Stimulated activated memory B cell treated with anti-CD40 and anti-IgM and Interleukin-4, amounts not matched to agents 10 μg/mL and 1 μg/mL and 100 μg/mL, for 72 hours (primary cell): ENCODE measurements at regions not wholly inside any gene's neighbourhood (a gene's known extent, or its start where the extent isn't known, plus 50 kb on each side); places are given as distances from the start of the nearest gene placed in this dataset.

ENCODE experiments used
- ATAC-seq: fragments of 150-1000 bp; cut with Tn5 transposase; 2 replicates; pipeline ENCODE4 v1.10.0; 2021
- H3K27ac Mint-ChIP-seq: one replicate; pipeline ENCODE4 v1.8.0; 2022; ENCODE audit warnings: mild to moderate bottlenecking, mixed read lengths
- H3K27me3 Mint-ChIP-seq: one replicate; pipeline ENCODE4 v1.8.0; 2022; ENCODE audit warnings: mixed read lengths
- H3K36me3 Mint-ChIP-seq: one replicate; pipeline ENCODE4 v1.8.0; 2022; ENCODE audit warnings: mixed read lengths
- H3K4me1 Mint-ChIP-seq: one replicate; pipeline ENCODE4 v1.8.0; 2022; ENCODE audit warnings: mixed read lengths
- H3K4me3 Mint-ChIP-seq: one replicate; pipeline ENCODE4 v1.8.0; 2022; ENCODE audit warnings: mild to moderate bottlenecking, moderate library complexity, mixed read lengths
- H3K9me3 Mint-ChIP-seq: one replicate; pipeline ENCODE4 v1.8.0; 2022; ENCODE audit warnings: mixed read lengths

DNA sequence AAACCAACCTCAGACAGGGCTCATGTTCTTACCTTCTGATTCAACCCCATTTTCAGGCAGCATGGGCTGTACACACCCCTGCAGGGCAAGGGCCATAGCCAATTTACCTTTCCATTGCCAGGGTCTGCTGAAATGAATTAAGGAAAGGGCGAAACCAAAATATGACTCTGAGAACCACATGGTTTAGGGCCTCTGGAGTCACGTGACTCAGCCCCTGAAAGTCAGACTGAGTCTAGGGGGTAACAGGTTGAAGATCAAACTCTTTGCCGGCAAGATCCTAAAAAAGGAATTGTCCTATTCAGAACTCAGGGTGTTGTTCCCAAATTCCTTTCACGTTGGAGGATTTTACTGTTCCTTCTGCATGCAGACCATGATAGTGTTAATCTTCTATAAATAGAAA lies 118.9 kb downstream of the RAB11FIP2 start:
- ATAC-seq, result no peak
- no peak overlapping the region for H3K27ac Mint-ChIP-seq
- H3K4me1 Mint-ChIP-seq, result no peaks in the 10 kb centered on the region
- no peaks in the 10 kb centered on the region for H3K36me3 Mint-ChIP-seq
- H3K9me3 Mint-ChIP-seq, result peaks cover 4% of the 10 kb centered on the region
- H3K4me3 Mint-ChIP-seq, result no peak overlapping the region
- H3K27me3 Mint-ChIP-seq, result no peaks in the 10 kb centered on the region

GRCh38 chr10:117928281-117928680 lies 118.5 kb downstream of the RAB11FIP2 start:
- Mint-ChIP-seq H3K9me3 (peaks cover 4% of the 10 kb centered on the region), H3K27me3 (no peaks in the 10 kb centered on the region), H3K4me1 (no peaks in the 10 kb centered on the region), H3K27ac (no peak overlapping the region), H3K4me3 (no peak overlapping the region), H3K36me3 (no peaks in the 10 kb centered on the region)
- ATAC-seq, result no peak

DNA sequence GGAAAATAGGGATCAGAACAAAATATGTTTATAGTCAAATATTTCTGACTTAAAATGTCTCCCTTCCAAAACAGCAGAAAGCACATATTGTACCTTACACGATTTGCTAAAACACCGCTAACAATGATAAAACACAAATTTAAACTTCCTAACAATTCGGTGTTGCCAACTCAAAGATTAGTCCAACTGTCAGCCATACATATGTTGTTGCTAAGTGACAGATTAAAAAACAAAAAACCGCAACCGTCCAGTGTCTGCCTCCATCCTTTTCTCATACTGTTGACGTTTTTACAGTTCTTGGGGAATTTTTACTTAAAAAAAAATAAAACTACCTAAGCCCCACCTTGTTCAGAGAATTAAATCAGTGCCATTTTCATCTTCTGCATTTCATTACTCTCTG lies 118.0 kb downstream of the RAB11FIP2 start:
- Mint-ChIP-seq H3K9me3 (peaks cover 4% of the 10 kb centered on the region), H3K4me1 (no peaks in the 10 kb centered on the region), H3K27ac (no peak overlapping the region), H3K27me3 (no peaks in the 10 kb centered on the region), H3K36me3 (no peaks in the 10 kb centered on the region), H3K4me3 (no peak overlapping the region)
- ATAC-seq, result no peak

DNA sequence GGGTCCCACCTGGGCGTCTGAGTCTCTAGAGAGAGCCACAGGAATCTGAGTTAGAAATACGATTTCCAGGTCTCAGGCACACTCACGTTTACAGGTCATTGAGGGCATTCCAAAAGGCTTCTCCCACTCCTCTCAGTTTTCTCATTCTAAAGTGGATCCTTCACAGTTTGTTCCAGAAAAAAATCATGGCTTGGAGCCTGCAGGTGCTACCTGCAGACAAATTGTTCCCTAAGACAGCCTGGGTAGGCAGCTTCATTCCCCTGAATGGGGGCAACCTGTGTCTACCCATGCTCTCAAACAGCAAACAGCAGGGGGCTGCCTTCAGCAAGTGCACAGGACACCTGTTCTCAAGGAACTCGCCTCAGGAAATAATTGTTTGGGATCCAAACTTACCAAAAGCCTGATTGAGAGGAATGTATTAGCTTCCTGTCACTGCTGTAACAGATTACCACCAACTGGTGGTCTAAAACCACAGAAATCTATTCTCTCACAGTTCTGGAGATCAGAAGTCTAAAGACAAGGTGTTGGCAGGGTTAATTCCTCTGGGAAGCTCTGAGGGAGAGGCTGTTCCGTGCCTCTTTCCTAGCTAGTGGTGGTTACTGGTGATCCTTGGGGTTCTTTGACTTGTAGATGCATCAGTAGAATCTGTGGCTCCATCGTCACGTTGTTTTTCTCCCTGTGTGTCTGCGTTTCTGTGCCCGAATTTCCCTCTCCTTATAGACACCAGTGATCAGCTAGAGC lies 117.2 kb downstream of the RAB11FIP2 start:
- Mint-ChIP-seq H3K9me3 (peaks cover 4% of the 10 kb centered on the region), H3K4me3 (no peak overlapping the region), H3K4me1 (no peaks in the 10 kb centered on the region), H3K36me3 (no peaks in the 10 kb centered on the region), H3K27ac (no peak overlapping the region), H3K27me3 (no peaks in the 10 kb centered on the region)
- ATAC-seq, result no peak

DNA sequence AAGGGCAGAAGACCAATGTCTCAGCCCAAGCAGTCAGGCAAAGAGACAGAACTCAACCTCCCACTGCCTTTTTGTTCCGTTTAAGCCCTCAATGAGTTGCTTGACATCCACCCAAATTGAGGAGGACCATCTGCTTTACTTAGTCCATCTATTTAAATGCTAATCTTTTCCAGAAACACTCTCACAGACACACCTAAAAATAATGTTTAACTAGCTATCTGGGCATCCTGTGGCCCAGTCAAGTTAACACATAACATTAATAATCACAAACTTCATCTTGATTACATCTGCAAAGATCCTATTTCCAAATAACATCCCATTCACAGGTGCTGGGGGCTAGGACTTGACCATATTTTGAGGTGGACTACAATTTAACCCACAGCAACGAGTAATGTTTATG lies 115.7 kb downstream of the RAB11FIP2 start:
- ATAC-seq, result no peak
- Mint-ChIP-seq H3K27me3 (no peaks in the 10 kb centered on the region), H3K4me3 (no peak overlapping the region), H3K27ac (no peak overlapping the region), H3K36me3 (no peaks in the 10 kb centered on the region), H3K9me3 (no peaks in the 10 kb centered on the region), H3K4me1 (no peaks in the 10 kb centered on the region)

DNA sequence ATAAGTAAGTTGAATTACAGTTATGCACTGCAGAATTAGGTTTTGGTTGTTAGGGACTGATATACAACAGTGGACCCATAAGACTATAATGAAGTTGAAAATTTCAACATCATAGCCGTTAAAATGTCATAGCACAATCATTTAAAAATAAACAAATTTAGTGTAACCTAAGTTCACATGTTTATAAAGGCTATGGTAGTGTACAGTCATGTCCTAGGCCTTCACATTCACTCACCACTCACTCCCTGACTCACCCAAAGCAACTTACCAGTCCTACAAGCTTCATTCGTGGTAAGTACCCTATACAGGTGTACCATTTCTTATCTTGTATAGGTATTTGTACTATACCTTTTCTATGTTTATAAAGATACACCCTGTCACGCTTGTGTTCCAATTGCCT lies 113.7 kb downstream of the RAB11FIP2 start:
- Mint-ChIP-seq H3K36me3 (no peaks in the 10 kb centered on the region), H3K9me3 (no peaks in the 10 kb centered on the region), H3K4me3 (no peak overlapping the region), H3K4me1 (no peaks in the 10 kb centered on the region), H3K27ac (no peak overlapping the region), H3K27me3 (no peaks in the 10 kb centered on the region)
- ATAC-seq, result no peak

DNA sequence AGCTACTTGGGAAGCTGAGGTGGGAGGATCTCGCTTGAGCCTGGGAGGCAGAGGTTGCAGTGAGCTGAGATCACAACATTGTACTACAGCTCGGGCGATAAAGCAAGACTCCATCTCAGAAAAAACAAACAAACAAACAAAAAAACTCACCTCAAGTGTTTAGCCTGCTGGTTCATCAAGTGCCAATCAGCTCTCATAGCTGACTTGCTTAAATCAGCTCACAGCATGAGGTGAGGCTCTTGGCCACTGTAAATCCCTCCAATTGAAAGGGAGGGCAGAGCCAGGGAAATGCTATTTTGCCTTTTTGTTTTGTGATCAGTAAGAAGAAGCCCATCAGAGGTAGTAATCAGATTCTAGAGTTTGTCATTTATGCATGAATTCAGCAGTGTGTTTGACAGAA lies 112.3 kb downstream of the RAB11FIP2 start:
- Mint-ChIP-seq H3K4me1 (no peaks in the 10 kb centered on the region), H3K27me3 (no peaks in the 10 kb centered on the region)
- ATAC-seq, result no peak

DNA sequence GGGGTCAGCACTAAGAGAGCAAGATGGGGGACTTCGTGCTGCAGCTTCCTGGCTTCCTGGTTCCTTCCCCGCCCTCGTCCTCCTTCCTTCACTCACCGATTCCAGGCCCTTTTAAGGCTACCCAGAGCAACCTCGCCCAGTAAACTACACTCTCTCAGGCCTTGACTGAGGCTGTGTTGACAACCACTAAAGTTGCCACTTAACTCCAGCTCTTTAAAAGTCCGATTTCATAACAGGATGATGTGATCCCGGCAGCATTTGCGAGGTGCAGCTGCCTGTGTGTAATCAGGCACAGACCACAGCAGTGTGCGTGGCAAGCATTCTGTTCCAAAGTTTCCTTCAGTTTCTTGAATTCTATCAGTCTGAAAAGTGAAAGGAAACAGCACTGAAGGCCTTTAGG lies 110.6 kb downstream of the RAB11FIP2 start:
- Mint-ChIP-seq H3K27me3 (no peaks in the 10 kb centered on the region), H3K4me1 (no peaks in the 10 kb centered on the region), H3K9me3 (no peaks in the 10 kb centered on the region), H3K4me3 (no peak overlapping the region), H3K36me3 (no peaks in the 10 kb centered on the region), H3K27ac (no peak overlapping the region)
- ATAC-seq, result no peak

More for the DNA sequence above, 112.3 kb downstream of the RAB11FIP2 start:
- no peaks in the 10 kb centered on the region for H3K36me3 Mint-ChIP-seq
- H3K4me3 Mint-ChIP-seq, result no peak overlapping the region
- no peak overlapping the region for H3K27ac Mint-ChIP-seq
- H3K9me3 Mint-ChIP-seq, result no peaks in the 10 kb centered on the region

DNA sequence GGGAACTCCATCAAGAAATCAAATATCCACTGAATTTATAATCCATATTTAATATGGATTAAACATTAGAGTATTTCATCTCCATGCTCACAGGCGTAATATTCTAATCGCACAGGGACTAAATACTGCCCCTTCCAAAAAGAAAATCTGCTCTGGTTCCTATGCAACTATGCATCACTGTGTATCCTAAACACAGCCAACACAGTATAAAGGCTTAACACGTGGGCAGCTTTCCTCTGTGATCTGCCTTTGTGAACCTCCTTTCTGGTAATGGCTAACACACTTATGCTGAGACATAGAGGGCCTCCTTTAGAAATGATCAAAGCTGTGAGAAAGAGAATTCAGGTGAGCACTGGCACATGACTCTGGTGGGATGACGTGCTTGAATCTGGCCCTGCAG lies 110.2 kb downstream of the RAB11FIP2 start:
- Mint-ChIP-seq H3K4me3 (no peak overlapping the region), H3K9me3 (no peaks in the 10 kb centered on the region), H3K27ac (no peak overlapping the region), H3K4me1 (no peaks in the 10 kb centered on the region), H3K27me3 (no peaks in the 10 kb centered on the region), H3K36me3 (no peaks in the 10 kb centered on the region)
- ATAC-seq, result no peak

DNA sequence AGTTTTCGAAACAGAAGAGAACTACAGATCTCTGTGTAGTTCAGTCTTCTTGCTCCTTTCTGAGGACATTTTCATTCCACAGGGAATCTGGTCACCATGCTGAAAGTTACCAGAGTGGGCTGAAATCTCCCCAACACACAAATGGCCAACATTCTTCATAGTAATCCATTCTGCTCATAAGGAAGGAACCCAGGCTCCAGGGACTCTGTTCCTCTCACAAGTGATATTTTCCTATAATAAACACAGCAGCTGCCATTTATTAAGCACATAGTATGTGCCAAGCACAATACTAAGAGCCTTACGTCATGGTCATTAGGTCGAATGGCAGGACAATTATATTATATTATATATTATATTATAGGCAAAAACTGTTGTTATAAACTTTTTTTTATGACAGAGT lies 109.8 kb downstream of the RAB11FIP2 start:
- H3K4me1 Mint-ChIP-seq, result no peaks in the 10 kb centered on the region
- H3K36me3 Mint-ChIP-seq, result no peaks in the 10 kb centered on the region
- no peak for ATAC-seq
- H3K27me3 Mint-ChIP-seq, result no peaks in the 10 kb centered on the region
- H3K27ac Mint-ChIP-seq, result no peak overlapping the region
- no peaks in the 10 kb centered on the region for H3K9me3 Mint-ChIP-seq
- H3K4me3 Mint-ChIP-seq, result no peak overlapping the region

DNA sequence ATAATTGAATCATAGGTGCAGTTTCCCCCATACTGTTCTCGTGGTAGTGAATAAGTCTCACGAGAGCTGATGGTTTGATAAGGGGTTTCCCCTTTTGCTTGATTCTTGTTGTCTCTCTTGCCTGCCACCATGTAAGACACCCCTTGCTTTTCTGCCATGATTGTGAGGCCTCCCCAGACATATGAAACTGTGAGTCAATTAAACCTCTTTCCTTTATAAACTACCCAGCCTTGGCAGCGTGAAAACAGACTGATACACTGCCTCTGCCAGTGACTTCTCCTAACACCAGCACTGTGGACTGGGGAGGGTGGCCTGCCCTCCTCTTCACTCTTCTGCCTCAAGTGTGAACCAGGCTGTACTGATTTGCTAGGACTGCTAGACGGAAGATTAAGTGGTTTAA lies 108.6 kb downstream of the RAB11FIP2 start:
- ATAC-seq, result no peak
- H3K36me3 Mint-ChIP-seq, result no peaks in the 10 kb centered on the region
- H3K9me3 Mint-ChIP-seq, result no peaks in the 10 kb centered on the region
- no peak overlapping the region for H3K4me3 Mint-ChIP-seq
- H3K4me1 Mint-ChIP-seq, result no peaks in the 10 kb centered on the region
- H3K27ac Mint-ChIP-seq, result no peak overlapping the region
- H3K27me3 Mint-ChIP-seq, result no peaks in the 10 kb centered on the region

DNA sequence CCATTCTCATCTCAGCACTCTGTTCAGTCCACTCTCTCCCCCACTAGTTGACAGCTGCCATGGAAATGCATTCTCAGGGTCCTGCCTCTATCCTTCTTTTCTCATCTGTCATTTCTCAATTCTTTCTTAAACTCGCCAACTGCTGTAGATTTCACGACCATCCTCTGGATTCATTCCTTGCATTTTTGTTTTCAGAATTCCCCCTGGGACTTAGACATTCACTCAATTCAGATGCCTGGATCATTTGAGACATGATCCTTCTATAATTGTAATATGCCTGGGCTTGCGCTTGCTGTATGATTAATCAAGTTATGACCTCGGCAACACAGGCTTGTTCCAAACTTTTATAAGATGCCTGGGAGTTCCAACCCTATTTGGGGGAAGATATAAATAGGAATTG lies 104.5 kb downstream of the RAB11FIP2 start:
- Mint-ChIP-seq H3K36me3 (no peaks in the 10 kb centered on the region), H3K4me3 (no peak overlapping the region), H3K4me1 (no peaks in the 10 kb centered on the region), H3K9me3 (no peaks in the 10 kb centered on the region), H3K27ac (no peak overlapping the region), H3K27me3 (no peaks in the 10 kb centered on the region)
- ATAC-seq, result no peak

DNA sequence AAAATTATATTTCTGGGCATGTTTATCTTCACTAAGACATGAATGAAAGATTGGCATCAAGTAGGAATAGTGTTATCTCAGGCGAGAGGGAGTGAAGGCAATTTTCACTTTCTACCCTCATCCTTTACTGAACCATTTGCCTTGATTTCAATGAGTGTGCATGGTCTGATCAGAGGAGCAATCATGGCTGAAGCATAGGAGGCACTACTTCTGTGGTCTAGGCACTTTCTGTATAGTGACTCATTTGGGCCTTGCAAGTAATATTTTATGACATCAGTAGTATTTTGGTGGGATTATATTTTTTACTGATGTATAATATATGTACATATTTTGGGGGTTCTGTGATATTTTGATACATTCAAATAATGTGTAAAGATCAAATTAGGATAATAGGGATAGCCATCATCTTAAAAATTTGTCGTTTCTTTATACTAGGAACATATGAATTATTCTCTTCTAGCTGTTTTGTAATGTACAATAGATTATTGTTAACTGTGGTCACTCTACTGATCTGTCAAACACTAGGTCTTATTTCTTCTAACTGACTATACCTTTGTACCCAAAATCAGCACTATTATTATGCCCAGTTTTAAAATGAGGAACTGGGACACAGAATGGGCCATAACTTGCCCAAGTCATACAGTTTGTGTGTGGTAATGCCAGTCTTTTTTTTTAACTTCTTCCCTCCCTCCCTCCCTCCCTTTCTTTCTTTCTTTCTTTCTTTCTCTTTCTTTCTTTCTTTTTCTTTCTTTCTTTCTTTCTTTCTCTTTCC lies 101.9 kb downstream of the RAB11FIP2 start:
- Mint-ChIP-seq H3K27ac (no peak overlapping the region), H3K4me1 (no peaks in the 10 kb centered on the region), H3K27me3 (no peaks in the 10 kb centered on the region), H3K4me3 (no peak overlapping the region), H3K9me3 (no peaks in the 10 kb centered on the region), H3K36me3 (no peaks in the 10 kb centered on the region)
- ATAC-seq, result no peak

DNA sequence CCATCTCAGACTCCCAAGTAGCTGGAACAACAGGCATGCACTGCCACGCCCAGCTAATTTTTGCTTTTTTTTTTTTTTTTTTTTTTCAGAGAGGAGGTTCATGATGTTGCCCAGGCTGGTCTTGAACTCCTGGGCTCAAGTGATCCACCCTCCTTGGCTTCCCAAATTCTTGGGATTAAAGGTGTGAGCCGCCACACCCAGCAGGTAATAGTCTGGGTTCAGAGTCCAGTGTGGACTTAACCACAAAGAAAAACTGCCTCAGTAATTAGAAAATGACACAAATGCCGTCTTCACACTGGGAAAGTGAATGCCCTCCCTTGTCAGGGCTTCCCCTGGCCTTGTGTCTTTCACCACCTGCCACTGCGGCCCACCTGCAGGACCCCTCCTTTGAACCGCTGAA lies 101.1 kb downstream of the RAB11FIP2 start:
- no peaks in the 10 kb centered on the region for H3K27me3 Mint-ChIP-seq
- H3K36me3 Mint-ChIP-seq, result no peaks in the 10 kb centered on the region

GRCh38 chr10:117946525-117947070 lies 100.1 kb downstream of the RAB11FIP2 start:
- H3K4me1 Mint-ChIP-seq, result no peaks in the 10 kb centered on the region
- no peaks in the 10 kb centered on the region for H3K27me3 Mint-ChIP-seq
- no peaks in the 10 kb centered on the region for H3K36me3 Mint-ChIP-seq
- ATAC-seq, result no peak
- H3K27ac Mint-ChIP-seq, result no peak overlapping the region
- no peak overlapping the region for H3K4me3 Mint-ChIP-seq
- H3K9me3 Mint-ChIP-seq, result no peaks in the 10 kb centered on the region

More for the DNA sequence above, 101.1 kb downstream of the RAB11FIP2 start:
- ATAC-seq, result no peak
- no peak overlapping the region for H3K4me3 Mint-ChIP-seq
- H3K27ac Mint-ChIP-seq, result no peak overlapping the region
- no peaks in the 10 kb centered on the region for H3K4me1 Mint-ChIP-seq
- no peaks in the 10 kb centered on the region for H3K9me3 Mint-ChIP-seq

- H3K27ac Mint-ChIP-seq, result no peak overlapping the region
- H3K27me3 Mint-ChIP-seq, result no peaks in the 10 kb centered on the region
- no peaks in the 10 kb centered on the region for H3K36me3 Mint-ChIP-seq
- no peaks in the 10 kb centered on the region for H3K9me3 Mint-ChIP-seq
- ATAC-seq, result no peak
- H3K4me1 Mint-ChIP-seq, result no peaks in the 10 kb centered on the region
- H3K4me3 Mint-ChIP-seq, result no peak overlapping the region
Observed at GRCh38 chr10:117948493-117948892, 98.2 kb downstream of the RAB11FIP2 start.
